SK-N-SH (cell line): ENCODE measurements at regions not wholly inside any gene's neighbourhood (a gene's known extent, or its start where the extent isn't known, plus 50 kb on each side); places are given as distances from the start of the nearest gene placed in this dataset.

Experiments
- CTCF ChIA-PET: fragments of 300-600, 350-600 bp; formaldehyde crosslinking; extraction: SDS; loops from one replicate; lab custom pipeline; 2021; lab: Yijun Ruan, JAX
- POLR2A ChIA-PET: fragments of 350-600 bp; sonication (Branson Sonifier 250); formaldehyde crosslinking; extraction: SDS; loops from one replicate; lab custom pipeline; 2020; ENCODE audit warnings: antibody characterized with exemption, inconsistent platforms; lab: Yijun Ruan, JAX
- DNase-seq: peaks from one replicate; pipeline ENCODE4 v3.0.0; 2012
- H2AFZ ChIP-seq: fragments of 200-600 bp; sonication (generic); 2 replicates; pipeline ENCODE4 v1.8.1; 2016; ENCODE audit warnings: antibody characterized with exemption, mild to moderate bottlenecking, low read depth
- H3F3A ChIP-seq: fragments of 200-600 bp; sonication (generic); replicated peaks from 2 replicates; pipeline ENCODE3; 2016; ENCODE audit warnings: antibody characterized with exemption, mild to moderate bottlenecking; ENCODE audit not compliant: insufficient read depth
- H3K27ac ChIP-seq, 2 experiments: fragments of 200-500 bp in 1 of 2; fragments of 200-600 bp in 1 of 2; sonication (Bioruptor generic) in 1 of 2; sonication (generic), shearing (Covaris generic) in 1 of 2; 2 replicates each; pipeline versions ENCODE4 v1.5.1 to v1.6.1; 2014 to 2016; ENCODE audit warnings: low read depth in 2 of 2, inconsistent platforms in 1 of 2, low read length in 1 of 2, mild to moderate bottlenecking in 1 of 2, mixed read lengths in 1 of 2
- H3K27me3 ChIP-seq: fragments of 200-600 bp; sonication (generic), shearing (Covaris generic); 2 replicates; pipeline ENCODE4 v1.6.1; 2016; ENCODE audit warnings: mixed run types; ENCODE audit not compliant: insufficient read depth
- H3K36me3 ChIP-seq, 2 experiments: fragments of 200-500 bp in 1 of 2; fragments of 200-600 bp in 1 of 2; sonication (Bioruptor generic) in 1 of 2; sonication (generic) in 1 of 2; replicated peaks in 1 of 2; 2 replicates each; pipeline versions ENCODE3 to v1.5.1; 2014 to 2016; ENCODE audit warnings: low read length in 1 of 2, mild to moderate bottlenecking in 1 of 2; ENCODE audit not compliant: insufficient read depth in 2 of 2, control insufficient read depth in 1 of 2
- H3K4me1 ChIP-seq, 2 experiments: fragments of 200-500 bp in 1 of 2; fragments of 200-600 bp in 1 of 2; sonication (Bioruptor generic) in 1 of 2; sonication (generic), shearing (Covaris generic) in 1 of 2; 2 replicates each; pipeline versions ENCODE4 v1.5.1 to v1.6.1; 2014 to 2016; ENCODE audit warnings: low read depth in 1 of 2, low read length in 1 of 2, mixed run types in 1 of 2; ENCODE audit not compliant: insufficient read depth in 2 of 2, control insufficient read depth in 1 of 2
- H3K4me2 ChIP-seq: fragments of 200-600 bp; sonication (generic), shearing (Covaris generic); 2 replicates; pipeline ENCODE4 v1.6.1; 2017; ENCODE audit warnings: mixed run types
- H3K4me3 ChIP-seq, 2 experiments: fragments of 200-500 bp in 1 of 2; fragments of 200-600 bp in 1 of 2; sonication (Bioruptor generic) in 1 of 2; sonication (generic), shearing (Covaris generic) in 1 of 2; 2 replicates each; pipeline versions ENCODE4 v1.5.1 to v1.8.1; 2014 to 2016; ENCODE audit warnings: low read depth in 2 of 2, inconsistent platforms in 1 of 2, low read length in 1 of 2, mild to moderate bottlenecking in 1 of 2, mixed read lengths in 1 of 2, moderate library complexity in 1 of 2
- H3K79me2 ChIP-seq: fragments of 200-600 bp; sonication (generic); 2 replicates; pipeline ENCODE4 v1.8.1; 2017; ENCODE audit warnings: mild to moderate bottlenecking; ENCODE audit not compliant: insufficient read depth
- H3K9ac ChIP-seq: fragments of 200-600 bp; sonication (generic); 2 replicates; pipeline ENCODE4 v1.6.1; 2017; ENCODE audit warnings: mixed run types
- H3K9me2 ChIP-seq: fragments of 200-600 bp; sonication (generic); 2 replicates; pipeline ENCODE4 v1.6.1; 2017; ENCODE audit warnings: mixed run types
- H3K9me3 ChIP-seq: fragments of 200-600 bp; sonication (generic); 2 replicates; pipeline ENCODE4 v1.6.1; 2017; ENCODE audit warnings: mixed run types, mild to moderate bottlenecking, moderate library complexity
- H4K20me1 ChIP-seq: fragments of 200-600 bp; sonication (generic); 2 replicates; pipeline ENCODE4 v1.6.1; 2017; ENCODE audit warnings: mild to moderate bottlenecking, mixed run types; ENCODE audit not compliant: insufficient read depth
- CHD2 ChIP-seq: fragments of 150-350 bp; IDR thresholded peaks from 2 replicates; pipeline ENCODE4 v1.6.1; 2018; ENCODE audit warnings: low read length; ENCODE audit not compliant: partially characterized antibody
- ELF1 ChIP-seq: IDR thresholded peaks from 2 replicates; pipeline ENCODE4 v1.4.0; 2012
- EP300 ChIP-seq, 2 experiments: IDR thresholded peaks; 2 replicates each; pipeline versions ENCODE4 v1.4.0 to v1.6.1; 2012; ENCODE audit warnings: borderline replicate concordance in 1 of 2, low read depth in 1 of 2, low read length in 1 of 2
- FOSL2 ChIP-seq: IDR thresholded peaks from 2 replicates; pipeline ENCODE4 v1.4.0; 2012; ENCODE audit warnings: low read depth, mild to moderate bottlenecking, moderate library complexity, borderline replicate concordance
- FOXJ3 ChIP-seq: sonication (generic); formaldehyde crosslinking; IDR thresholded peaks from 2 replicates; pipeline ENCODE4 v1.5.1; 2020; ENCODE audit warnings: mild to moderate bottlenecking, missing genetic modification reagents
- FOXM1 ChIP-seq: IDR thresholded peaks from 2 replicates; pipeline ENCODE4 v1.4.0; 2012; ENCODE audit warnings: low read depth, mild to moderate bottlenecking
- GABPA ChIP-seq: IDR thresholded peaks from 2 replicates; pipeline ENCODE4 v1.4.0; 2012; ENCODE audit warnings: low read depth, mild to moderate bottlenecking
- GATA2 ChIP-seq: sonication (generic); formaldehyde crosslinking; IDR thresholded peaks from 2 replicates; pipeline ENCODE4 v1.5.0; 2020; ENCODE audit warnings: mild to moderate bottlenecking, missing genetic modification reagents
- JUND ChIP-seq: IDR thresholded peaks from 2 replicates; pipeline ENCODE4 v1.4.0; 2012
- NFIC ChIP-seq: IDR thresholded peaks from 2 replicates; pipeline ENCODE4 v1.4.0; 2012; ENCODE audit warnings: borderline replicate concordance
- NRF1 ChIP-seq: IDR thresholded peaks from 2 replicates; pipeline ENCODE4 v1.6.1; 2012; ENCODE audit warnings: low read depth, mild to moderate bottlenecking, low read length
- POLR2AphosphoS5 ChIP-seq: IDR thresholded peaks from 2 replicates; pipeline ENCODE4 v1.6.1; 2012; ENCODE audit warnings: low read depth, low read length
- RXRA ChIP-seq: IDR thresholded peaks from 2 replicates; pipeline ENCODE4 v1.4.0; 2012; ENCODE audit warnings: low read depth, mild to moderate bottlenecking, borderline replicate concordance
- SIN3A ChIP-seq: IDR thresholded peaks from 2 replicates; pipeline ENCODE4 v1.6.1; 2012; ENCODE audit warnings: low read depth, mild to moderate bottlenecking, low read length, moderate library complexity, borderline replicate concordance
- SMC3 ChIP-seq: IDR thresholded peaks from 2 replicates; pipeline ENCODE4 v1.6.1; 2012; ENCODE audit warnings: low read depth, low read length, improper control_type of control experiment
- TAF1 ChIP-seq: IDR thresholded peaks from 2 replicates; pipeline ENCODE4 v1.6.1; 2012; ENCODE audit warnings: low read depth, mild to moderate bottlenecking, low read length, moderate library complexity, borderline replicate concordance
- TCF12 ChIP-seq: IDR thresholded peaks from 2 replicates; pipeline ENCODE4 v1.4.0; 2012
- TEAD4 ChIP-seq: IDR thresholded peaks from 2 replicates; pipeline ENCODE4 v1.4.0; 2012; ENCODE audit warnings: mild to moderate bottlenecking, borderline replicate concordance; ENCODE audit not compliant: insufficient read depth
- WGBS: methylation state at CpG from one replicate; pipeline ENCODE4 v1.1.6; 2017; ENCODE audit warnings: low lambda C conversion rate; 5-methylcytosine and 5-hydroxymethylcytosine counted together
- TF ChIP-seq, protein P1 (sequence below): IDR thresholded peaks from 2 replicates; pipeline ENCODE4 v1.4.0; 2012; ENCODE audit warnings: low read depth
- TF ChIP-seq, protein P2 (sequence below): fragments of 150-350 bp; IDR thresholded peaks from 2 replicates; pipeline ENCODE4 v1.6.1; 2017; ENCODE audit warnings: antibody characterized with exemption, low read length, low read depth, borderline replicate concordance
- TF ChIP-seq, protein P3 (sequence below): IDR thresholded peaks from 2 replicates; pipeline ENCODE4 v1.4.0; 2012; ENCODE audit warnings: low read depth, borderline replicate concordance
- TF ChIP-seq, protein P4 (sequence below): fragments of 150-350 bp; IDR thresholded peaks from 2 replicates; pipeline ENCODE4 v1.6.1; 2016; ENCODE audit warnings: mild to moderate bottlenecking, low read depth, low read length
- TF ChIP-seq, protein P5 (sequence below): IDR thresholded peaks from 2 replicates; pipeline ENCODE4; 2012

DNA sequence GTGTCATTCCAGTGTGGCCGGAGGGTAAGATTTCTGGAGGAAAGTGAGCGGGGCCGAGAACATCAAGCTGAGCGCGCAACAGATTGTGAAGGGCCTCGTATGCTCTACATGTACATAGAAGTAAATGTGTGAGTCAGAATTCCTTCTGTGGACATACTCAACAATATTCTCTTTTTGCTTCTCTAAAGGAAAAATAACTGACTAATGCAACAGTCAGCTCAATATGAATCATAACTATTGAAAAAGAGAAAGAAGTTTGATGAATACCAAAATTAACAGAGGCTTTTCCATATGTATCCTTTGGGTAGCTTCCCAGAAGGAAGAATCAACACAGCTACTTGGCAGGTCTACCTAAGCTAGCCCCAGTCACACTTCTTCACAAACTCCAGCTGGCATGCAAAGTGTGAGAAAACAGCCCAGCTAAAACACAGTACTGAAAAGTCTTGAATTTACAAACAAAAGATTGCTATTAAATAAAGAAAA lies 87.5 kb upstream of the ZFP42 start (continued):
- TF ChIP-seq SIN3A (no peak), POLR2AphosphoS5 (no peak), TEAD4 (no peak), FOSL2 (peak; percentile 67), NRF1 (no peak), GABPA (no peak), FOXM1 (no peak), TCF12 (peak; percentile 47), EP300 (IDR thresholded peaks at IDR 0.05; ENCODE audit: borderline replicate concordance in 1 of 2, low read depth in 1 of 2, low read length in 1 of 2) (no peak), CHD2 (no peak)
- TF ChIP-seq, protein P1, sequence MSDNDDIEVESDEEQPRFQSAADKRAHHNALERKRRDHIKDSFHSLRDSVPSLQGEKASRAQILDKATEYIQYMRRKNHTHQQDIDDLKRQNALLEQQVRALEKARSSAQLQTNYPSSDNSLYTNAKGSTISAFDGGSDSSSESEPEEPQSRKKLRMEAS, result no peak
- TF ChIP-seq, all 33 proteins: peak for 5

DNA sequence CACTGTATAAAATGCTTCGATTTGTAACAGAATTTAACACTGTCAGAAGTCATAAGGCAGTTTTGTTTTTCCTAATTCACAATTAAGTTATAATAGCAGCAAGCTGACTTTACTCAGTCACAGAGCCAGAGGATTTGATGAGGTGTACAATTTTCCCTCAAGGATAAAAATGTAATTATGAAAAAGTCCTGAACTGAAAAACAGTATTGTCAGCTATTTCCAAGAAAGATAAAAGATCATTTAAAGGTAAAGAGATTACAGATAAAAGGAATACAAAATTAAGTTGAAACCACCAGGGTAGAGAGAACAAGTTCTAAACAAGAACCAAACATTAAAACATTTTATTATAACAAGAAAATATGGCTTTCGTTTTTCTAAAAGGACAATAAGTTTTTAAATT lies 86.8 kb upstream of the ZFP42 start:
- ChIA-PET CTCF (interaction anchor here (1.2 kb wide), 1 partner anchor 10 kb away, joined by 3 read pairs; no protein-coding TSS in a partner anchor), POLR2A (no interaction called here)
- no peaks in the 10 kb centered on the region for H3K79me2 ChIP-seq
- no peaks in the 10 kb centered on the region for H3K36me3 ChIP-seq
- no peaks in the 10 kb centered on the region for H3K9me2 ChIP-seq
- TF ChIP-seq, protein P2, sequence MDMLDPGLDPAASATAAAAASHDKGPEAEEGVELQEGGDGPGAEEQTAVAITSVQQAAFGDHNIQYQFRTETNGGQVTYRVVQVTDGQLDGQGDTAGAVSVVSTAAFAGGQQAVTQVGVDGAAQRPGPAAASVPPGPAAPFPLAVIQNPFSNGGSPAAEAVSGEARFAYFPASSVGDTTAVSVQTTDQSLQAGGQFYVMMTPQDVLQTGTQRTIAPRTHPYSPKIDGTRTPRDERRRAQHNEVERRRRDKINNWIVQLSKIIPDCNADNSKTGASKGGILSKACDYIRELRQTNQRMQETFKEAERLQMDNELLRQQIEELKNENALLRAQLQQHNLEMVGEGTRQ, result no peak
- TF ChIP-seq JUND, result no peak
- no peak for TF ChIP-seq FOSL2
- no peak for TF ChIP-seq EP300 (IDR thresholded peaks at IDR 0.05; ENCODE audit: borderline replicate concordance in 1 of 2, low read depth in 1 of 2, low read length in 1 of 2)
- TF ChIP-seq, protein P3, sequence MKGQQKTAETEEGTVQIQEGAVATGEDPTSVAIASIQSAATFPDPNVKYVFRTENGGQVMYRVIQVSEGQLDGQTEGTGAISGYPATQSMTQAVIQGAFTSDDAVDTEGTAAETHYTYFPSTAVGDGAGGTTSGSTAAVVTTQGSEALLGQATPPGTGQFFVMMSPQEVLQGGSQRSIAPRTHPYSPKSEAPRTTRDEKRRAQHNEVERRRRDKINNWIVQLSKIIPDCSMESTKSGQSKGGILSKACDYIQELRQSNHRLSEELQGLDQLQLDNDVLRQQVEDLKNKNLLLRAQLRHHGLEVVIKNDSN, result no peak
- no peak for TF ChIP-seq RXRA
- TF ChIP-seq TEAD4, result no peak
- no peak for TF ChIP-seq POLR2AphosphoS5
- no peak for TF ChIP-seq FOXM1
- no peaks in the 10 kb centered on the region for H4K20me1 ChIP-seq
- no peak overlapping the region for H2AFZ ChIP-seq
- 18% methylated on average over 2 of the region's 2 CpGs for WGBS
- no peaks in the 10 kb centered on the region for H3K4me1 ChIP-seq
- no peak overlapping the region for H3K4me3 ChIP-seq
- no peak overlapping the region for H3K27ac ChIP-seq
- H3K9ac ChIP-seq, result no peak overlapping the region
- no peaks in the 10 kb centered on the region for H3K27me3 ChIP-seq
- H3K4me2 ChIP-seq, result no peak overlapping the region
- DNase-seq, result no peak
- no peaks in the 10 kb centered on the region for H3F3A ChIP-seq
- no peaks in the 10 kb centered on the region for H3K9me3 ChIP-seq

DNA sequence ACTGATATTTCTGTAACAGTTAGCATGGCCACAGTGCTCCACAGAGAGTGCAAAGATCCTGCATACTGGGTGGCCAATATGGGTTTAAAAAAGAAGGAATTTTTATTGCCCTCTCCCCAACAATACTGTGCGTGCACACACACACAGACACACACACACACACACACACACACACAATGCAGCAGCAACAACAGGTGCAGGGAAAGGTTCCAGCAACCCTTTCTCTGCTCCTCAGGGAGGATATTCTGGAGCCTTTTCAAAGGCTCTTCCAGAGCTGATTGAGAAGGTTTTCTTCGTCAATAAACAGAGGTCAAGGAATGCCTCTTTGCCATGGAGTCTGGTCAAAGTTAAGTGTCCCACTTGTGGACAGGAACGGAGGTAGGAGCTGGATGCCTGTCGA lies 84.8 kb upstream of the ZFP42 start:
- CTCF ChIA-PET, result interaction anchor here (1.5 kb wide), 1 partner anchor 13 kb away, joined by 6 read pairs; no protein-coding TSS in a partner anchor
- Histone ChIP-seq H3K9ac (no peak overlapping the region), H3K79me2 (no peaks in the 10 kb centered on the region), H3K9me2 (no peaks in the 10 kb centered on the region), H3K9me3 (no peaks in the 10 kb centered on the region), H4K20me1 (no peaks in the 10 kb centered on the region), H3K27ac (no peak overlapping the region), H3K36me3 (no peaks in the 10 kb centered on the region), H2AFZ (no peak overlapping the region), H3K4me3 (no peak overlapping the region), H3K27me3 (no peaks in the 10 kb centered on the region), H3K4me2 (no peak overlapping the region), H3F3A (no peaks in the 10 kb centered on the region), H3K4me1 (no peaks in the 10 kb centered on the region)
- 37% methylated on average over 4 of the region's 4 CpGs for WGBS
- no peak for DNase-seq
- POLR2A ChIA-PET, result no interaction called here
- TF ChIP-seq, protein P1, result no peak
- TF ChIP-seq FOSL2 (no peak), CHD2 (no peak), TAF1 (no peak), NRF1 (no peak), GABPA (no peak), ELF1 (no peak), TCF12 (no peak), FOXJ3 (CRISPR knock-in tag) (no peak), FOXM1 (no peak), NFIC (no peak), GATA2 (CRISPR knock-in tag) (no peak), SMC3 (no peak)
- TF ChIP-seq, protein P4, sequence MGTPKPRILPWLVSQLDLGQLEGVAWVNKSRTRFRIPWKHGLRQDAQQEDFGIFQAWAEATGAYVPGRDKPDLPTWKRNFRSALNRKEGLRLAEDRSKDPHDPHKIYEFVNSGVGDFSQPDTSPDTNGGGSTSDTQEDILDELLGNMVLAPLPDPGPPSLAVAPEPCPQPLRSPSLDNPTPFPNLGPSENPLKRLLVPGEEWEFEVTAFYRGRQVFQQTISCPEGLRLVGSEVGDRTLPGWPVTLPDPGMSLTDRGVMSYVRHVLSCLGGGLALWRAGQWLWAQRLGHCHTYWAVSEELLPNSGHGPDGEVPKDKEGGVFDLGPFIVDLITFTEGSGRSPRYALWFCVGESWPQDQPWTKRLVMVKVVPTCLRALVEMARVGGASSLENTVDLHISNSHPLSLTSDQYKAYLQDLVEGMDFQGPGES, result no peak
- TF ChIP-seq, protein P5, sequence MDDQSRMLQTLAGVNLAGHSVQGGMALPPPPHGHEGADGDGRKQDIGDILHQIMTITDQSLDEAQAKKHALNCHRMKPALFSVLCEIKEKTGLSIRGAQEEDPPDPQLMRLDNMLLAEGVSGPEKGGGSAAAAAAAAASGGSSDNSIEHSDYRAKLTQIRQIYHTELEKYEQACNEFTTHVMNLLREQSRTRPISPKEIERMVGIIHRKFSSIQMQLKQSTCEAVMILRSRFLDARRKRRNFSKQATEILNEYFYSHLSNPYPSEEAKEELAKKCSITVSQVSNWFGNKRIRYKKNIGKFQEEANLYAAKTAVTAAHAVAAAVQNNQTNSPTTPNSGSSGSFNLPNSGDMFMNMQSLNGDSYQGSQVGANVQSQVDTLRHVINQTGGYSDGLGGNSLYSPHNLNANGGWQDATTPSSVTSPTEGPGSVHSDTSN, result no peak
